C4-2B (cell line): ENCODE measurements at regions not wholly inside any gene's neighbourhood (a gene's known extent, or its start where the extent isn't known, plus 50 kb on each side); places are given as distances from the start of the nearest gene placed in this dataset.

Experiments
- CTCF ChIP-seq: fragments of 450-650 bp; conservative IDR thresholded peaks from 2 replicates; pipeline ENCODE4 v1.5.1; 2017; ENCODE audit warnings: mild to moderate bottlenecking
- ZFX ChIP-seq: fragments of 450-650 bp; IDR thresholded peaks from 2 replicates; pipeline ENCODE4 v1.6.1; 2017

GRCh38 chr5:4113905-4114304, 518.3 kb downstream of the IRX1 start:
- TF ChIP-seq CTCF (no peak), ZFX (no peak)
